ES-I3 (cell line): ENCODE measurements at regions not wholly inside any gene's neighbourhood (a gene's known extent, or its start where the extent isn't known, plus 50 kb on each side); places are given as distances from the start of the nearest gene placed in this dataset.

Experiments
- H3K36me3 ChIP-seq: 2 replicates; pipeline ENCODE4 v1.6.1; 2013; ENCODE audit warnings: mild to moderate bottlenecking, low read length, control low read depth, moderate library complexity; ENCODE audit not compliant: insufficient read depth
- H3K4me1 ChIP-seq: 2 replicates; pipeline ENCODE4 v1.6.1; 2013; ENCODE audit warnings: mild to moderate bottlenecking, control low read depth, low read length; ENCODE audit not compliant: insufficient read depth
- H3K9ac ChIP-seq: 2 replicates; pipeline ENCODE4 v1.6.1; 2013; ENCODE audit warnings: low read depth, mild to moderate bottlenecking, low read length, moderate library complexity
- H3K9me3 ChIP-seq: 2 replicates; pipeline ENCODE4 v1.6.1; 2013; ENCODE audit warnings: mild to moderate bottlenecking, low read length, moderate library complexity; ENCODE audit not compliant: control insufficient read depth, insufficient read depth

GRCh38 chr18:41244591-41245037 is 710.4 kb upstream of the PIK3C3 start:
- H3K4me1 ChIP-seq, result no peaks in the 10 kb centered on the region
- no peaks in the 10 kb centered on the region for H3K36me3 ChIP-seq
- no peak overlapping the region for H3K9ac ChIP-seq
- no peaks in the 10 kb centered on the region for H3K9me3 ChIP-seq

- H3K4me1 ChIP-seq, result no peaks in the 10 kb centered on the region
- no peaks in the 10 kb centered on the region for H3K9me3 ChIP-seq
- H3K36me3 ChIP-seq, result no peaks in the 10 kb centered on the region
- no peak overlapping the region for H3K9ac ChIP-seq
Measured at GRCh38 chr18:41237317-41237716, 717.7 kb upstream of the PIK3C3 start.

- H3K9ac ChIP-seq, result no peak overlapping the region
- H3K36me3 ChIP-seq, result no peaks in the 10 kb centered on the region
- H3K9me3 ChIP-seq, result no peaks in the 10 kb centered on the region
- H3K4me1 ChIP-seq, result no peaks in the 10 kb centered on the region
Measured at GRCh38 chr18:41231681-41232080, 723.4 kb upstream of the PIK3C3 start.

- H3K36me3 ChIP-seq, result no peaks in the 10 kb centered on the region
- no peaks in the 10 kb centered on the region for H3K4me1 ChIP-seq
- no peak overlapping the region for H3K9ac ChIP-seq
- no peaks in the 10 kb centered on the region for H3K9me3 ChIP-seq
Measured at GRCh38 chr18:41227993-41228392, 727.0 kb upstream of the PIK3C3 start.

- Histone ChIP-seq H3K9me3 (no peaks in the 10 kb centered on the region), H3K36me3 (no peaks in the 10 kb centered on the region), H3K9ac (no peak overlapping the region), H3K4me1 (no peaks in the 10 kb centered on the region)
Measured at GRCh38 chr18:41226911-41227310, 728.1 kb upstream of the PIK3C3 start.

- Histone ChIP-seq H3K9ac (no peak overlapping the region), H3K4me1 (no peaks in the 10 kb centered on the region), H3K36me3 (no peaks in the 10 kb centered on the region), H3K9me3 (no peaks in the 10 kb centered on the region)
Measured at GRCh38 chr18:41226186-41226585, 728.8 kb upstream of the PIK3C3 start.

- H3K36me3 ChIP-seq, result no peaks in the 10 kb centered on the region
- no peak overlapping the region for H3K9ac ChIP-seq
- no peaks in the 10 kb centered on the region for H3K4me1 ChIP-seq
- H3K9me3 ChIP-seq, result no peaks in the 10 kb centered on the region
Measured at GRCh38 chr18:41216341-41217003, 738.6 kb upstream of the PIK3C3 start.

- no peaks in the 10 kb centered on the region for H3K9me3 ChIP-seq
- H3K9ac ChIP-seq, result no peak overlapping the region
- no peaks in the 10 kb centered on the region for H3K4me1 ChIP-seq
- no peaks in the 10 kb centered on the region for H3K36me3 ChIP-seq
Measured at GRCh38 chr18:41207706-41208105, 747.3 kb upstream of the PIK3C3 start.

- Histone ChIP-seq H3K4me1 (no peaks in the 10 kb centered on the region), H3K9me3 (no peaks in the 10 kb centered on the region), H3K9ac (no peak overlapping the region), H3K36me3 (no peaks in the 10 kb centered on the region)
Measured at GRCh38 chr18:41206341-41206830, 748.6 kb upstream of the PIK3C3 start.

- no peaks in the 10 kb centered on the region for H3K4me1 ChIP-seq
- no peak overlapping the region for H3K9ac ChIP-seq
- H3K36me3 ChIP-seq, result no peaks in the 10 kb centered on the region
- H3K9me3 ChIP-seq, result no peaks in the 10 kb centered on the region; the same call in 1 of the 2 replicates
Measured at GRCh38 chr18:41199212-41199611, 755.8 kb upstream of the PIK3C3 start.

- Histone ChIP-seq H3K9me3 (no peaks in the 10 kb centered on the region; the same call in 1 of the 2 replicates), H3K9ac (no peak overlapping the region), H3K36me3 (no peaks in the 10 kb centered on the region), H3K4me1 (no peaks in the 10 kb centered on the region)
Measured at GRCh38 chr18:41197967-41198366, 757.1 kb upstream of the PIK3C3 start.

GRCh38 chr18:41170346-41170745 is 784.7 kb upstream of the PIK3C3 start:
- Histone ChIP-seq H3K9me3 (no peaks in the 10 kb centered on the region), H3K4me1 (no peaks in the 10 kb centered on the region), H3K36me3 (no peaks in the 10 kb centered on the region), H3K9ac (no peak overlapping the region)

GRCh38 chr18:41165625-41166024 is 789.4 kb upstream of the PIK3C3 start:
- no peaks in the 10 kb centered on the region for H3K9me3 ChIP-seq
- no peak overlapping the region for H3K9ac ChIP-seq
- H3K36me3 ChIP-seq, result no peaks in the 10 kb centered on the region
- no peaks in the 10 kb centered on the region for H3K4me1 ChIP-seq

- H3K9ac ChIP-seq, result no peak overlapping the region
- no peaks in the 10 kb centered on the region for H3K4me1 ChIP-seq
- no peaks in the 10 kb centered on the region for H3K36me3 ChIP-seq
- H3K9me3 ChIP-seq, result no peaks in the 10 kb centered on the region
Measured at GRCh38 chr18:41162781-41163180, 792.3 kb upstream of the PIK3C3 start.

- Histone ChIP-seq H3K9ac (no peak overlapping the region), H3K36me3 (no peaks in the 10 kb centered on the region), H3K9me3 (no peaks in the 10 kb centered on the region), H3K4me1 (no peaks in the 10 kb centered on the region)
Measured at GRCh38 chr18:41162191-41162590, 792.8 kb upstream of the PIK3C3 start.
